H9 (cell line): ENCODE measurements at regions not wholly inside any gene's neighbourhood (a gene's known extent, or its start where the extent isn't known, plus 50 kb on each side); places are given as distances from the start of the nearest gene placed in this dataset.

Experiments used
- DNase-seq: peaks from one replicate; pipeline ENCODE4 v3.0.0-alpha.2; 2017
- H2AFZ ChIP-seq: one replicate; pipeline ENCODE4 v1.6.1; 2013; ENCODE audit warnings: mild to moderate bottlenecking, low read length, control low read depth, moderate library complexity
- H2AK5ac ChIP-seq: 2 replicates; pipeline ENCODE4 v1.6.1; 2013; ENCODE audit warnings: low read length, control low read depth, mixed read lengths; ENCODE audit not compliant: insufficient read length
- H2BK120ac ChIP-seq: one replicate; pipeline ENCODE4 v1.6.1; 2013; ENCODE audit warnings: low read depth, mild to moderate bottlenecking, low read length, control low read depth, inconsistent platforms; ENCODE audit not compliant: poor library complexity, severe bottlenecking
- H2BK12ac ChIP-seq: 2 replicates; pipeline ENCODE4 v1.6.1; 2013; ENCODE audit warnings: low read length, control low read depth, mixed read lengths, low read depth; ENCODE audit not compliant: insufficient read length
- H2BK15ac ChIP-seq: 2 replicates; pipeline ENCODE4 v1.6.1; 2013; ENCODE audit warnings: low read depth, low read length, control low read depth
- H2BK20ac ChIP-seq: one replicate; pipeline ENCODE4 v1.6.1; 2013; ENCODE audit warnings: low read depth, mild to moderate bottlenecking, low read length, control low read depth, inconsistent platforms; ENCODE audit not compliant: poor library complexity, severe bottlenecking
- H2BK5ac ChIP-seq: 2 replicates; pipeline ENCODE4 v1.6.1; 2013; ENCODE audit warnings: low read length, control low read depth, mixed read lengths; ENCODE audit not compliant: insufficient read length
- H3K14ac ChIP-seq: 2 replicates; pipeline ENCODE4 v1.6.1; 2013; ENCODE audit warnings: low read length, control low read depth; ENCODE audit not compliant: insufficient read depth
- H3K18ac ChIP-seq: 2 replicates; pipeline ENCODE4 v1.6.1; 2013; ENCODE audit warnings: low read depth, mild to moderate bottlenecking, mixed read lengths, low read length, control low read depth; ENCODE audit not compliant: insufficient read length
- H3K23ac ChIP-seq: 2 replicates; pipeline ENCODE4 v1.6.1; 2013; ENCODE audit warnings: low read length, control low read depth, mixed read lengths, low read depth; ENCODE audit not compliant: insufficient read length
- H3K23me2 ChIP-seq: 2 replicates; pipeline ENCODE4 v1.6.1; 2013; ENCODE audit warnings: low read depth, mild to moderate bottlenecking, mixed read lengths, low read length, control low read depth; ENCODE audit not compliant: insufficient read length, poor library complexity, severe bottlenecking
- H3K27ac ChIP-seq: 2 replicates; pipeline ENCODE4 v1.5.1; 2013; ENCODE audit warnings: low read length, control low read depth, mixed read lengths, low read depth; ENCODE audit not compliant: insufficient read length
- H3K27me3 ChIP-seq: 2 replicates; pipeline ENCODE4 v1.6.1; 2013; ENCODE audit warnings: low read length, control low read depth, inconsistent platforms; ENCODE audit not compliant: insufficient read depth
- H3K4ac ChIP-seq: 2 replicates; pipeline ENCODE4 v1.6.1; 2013; ENCODE audit warnings: low read depth, mild to moderate bottlenecking, control low read depth, inconsistent platforms, low read length, moderate library complexity
- H3K4me1 ChIP-seq: 2 replicates; pipeline ENCODE4 v1.6.1; 2013; ENCODE audit warnings: low read length, control low read depth, inconsistent platforms; ENCODE audit not compliant: insufficient read depth
- H3K4me2 ChIP-seq: 2 replicates; pipeline ENCODE4 v1.6.1; 2013; ENCODE audit warnings: low read length, control low read depth, mixed read lengths; ENCODE audit not compliant: insufficient read length, insufficient read depth
- H3K56ac ChIP-seq: 2 replicates; pipeline ENCODE4 v1.6.1; 2013; ENCODE audit warnings: low read depth, mild to moderate bottlenecking, mixed read lengths, low read length, control low read depth; ENCODE audit not compliant: insufficient read length
- H3K79me1 ChIP-seq: 2 replicates; pipeline ENCODE4 v1.6.1; 2013; ENCODE audit warnings: low read depth, mild to moderate bottlenecking, moderate library complexity, low read length, control low read depth, inconsistent platforms; ENCODE audit not compliant: insufficient read depth, poor library complexity, severe bottlenecking
- H3K79me2 ChIP-seq: 2 replicates; pipeline ENCODE4 v1.6.1; 2013; ENCODE audit warnings: low read length, control low read depth, inconsistent platforms; ENCODE audit not compliant: insufficient read depth
- H3K9ac ChIP-seq: 2 replicates; pipeline ENCODE4 v1.6.1; 2013; ENCODE audit warnings: low read length, control low read depth, mixed read lengths; ENCODE audit not compliant: insufficient read length; ENCODE audit errors: extremely low read depth
- H3K9me3 ChIP-seq: one replicate; pipeline ENCODE4 v1.6.1; 2013; ENCODE audit warnings: low read depth, low read length, inconsistent platforms; ENCODE audit not compliant: control insufficient read depth
- H3T11ph ChIP-seq: one replicate; pipeline ENCODE4 v1.6.1; 2013; ENCODE audit warnings: mild to moderate bottlenecking, low read length, control low read depth, inconsistent platforms
- H4K20me1 ChIP-seq: one replicate; pipeline ENCODE4 v1.6.1; 2013; ENCODE audit not compliant: control insufficient read depth, insufficient read length, insufficient read depth
- H4K5ac ChIP-seq: 2 replicates; pipeline ENCODE4 v1.6.1; 2013; ENCODE audit warnings: low read depth, mild to moderate bottlenecking, mixed read lengths, low read length, control low read depth; ENCODE audit not compliant: insufficient read length
- H4K8ac ChIP-seq: replicated peaks from 2 replicates; pipeline ENCODE4 v1.6.1; 2013; ENCODE audit warnings: low read length, control low read depth, mixed read lengths, low read depth; ENCODE audit not compliant: insufficient read length
- H4K91ac ChIP-seq: 2 replicates; pipeline ENCODE4 v1.6.1; 2013; ENCODE audit warnings: low read depth, mild to moderate bottlenecking, moderate library complexity, mixed read lengths, low read length, control low read depth; ENCODE audit not compliant: insufficient read length
- H3K27ac Mint-ChIP-seq, 3 experiments: 2 replicates in 2 of 3; 3 replicates in 1 of 3; pipeline ENCODE4 v1.8.0; 2020 to 2021; ENCODE audit warnings: mixed read lengths in 3 of 3, mild to moderate bottlenecking in 1 of 3, moderate library complexity in 1 of 3
- H3K27me3 Mint-ChIP-seq: 2 replicates; pipeline ENCODE4 v1.8.0; 2021; ENCODE audit warnings: low read depth, mild to moderate bottlenecking, moderate library complexity, mixed read lengths
- H3K36me3 Mint-ChIP-seq, 3 experiments: 2 replicates in 2 of 3; 3 replicates in 1 of 3; pipeline ENCODE4 v1.8.0; 2020 to 2021; ENCODE audit warnings: low read depth in 3 of 3, mixed read lengths in 3 of 3; ENCODE audit not compliant: insufficient read depth in 1 of 3
- H3K4me1 Mint-ChIP-seq, 2 experiments: 2 replicates each; pipeline ENCODE4 v1.8.0; 2020; ENCODE audit warnings: mixed read lengths in 2 of 2
- H3K4me3 Mint-ChIP-seq, 2 experiments: 2 replicates in 1 of 2; 3 replicates in 1 of 2; pipeline ENCODE4 v1.8.0; 2020 to 2021; ENCODE audit warnings: mild to moderate bottlenecking in 2 of 2, mixed read lengths in 2 of 2, moderate library complexity in 1 of 2
- H3K9me3 Mint-ChIP-seq, 2 experiments: 2 replicates in 1 of 2; 3 replicates in 1 of 2; pipeline ENCODE4 v1.8.0; 2020; ENCODE audit warnings: mild to moderate bottlenecking in 2 of 2, mixed read lengths in 2 of 2, moderate library complexity in 1 of 2
- WGBS: extraction: QIAGEN DNeasy Blood & Tissue Kit; methylation state at CpG from one replicate; pipeline ENCODE4 v1.1.7; 2013; ENCODE audit warnings: missing lambda C conversion rate, low lambda C conversion rate, mixed read lengths; ENCODE audit not compliant: insufficient read length; ENCODE audit errors: extremely low coverage; 5-methylcytosine and 5-hydroxymethylcytosine counted together
- TF ChIP-seq, protein P1 (sequence below): fragments of 200-600 bp; sonication (generic); conservative IDR thresholded peaks from 3 replicates; pipeline ENCODE4 v1.8.0; 2021; ENCODE audit warnings: antibody characterized with exemption, mild to moderate bottlenecking

GRCh38 chr20:7493311-7493710 is 446.9 kb downstream of the HAO1 start:
- Mint-ChIP-seq H3K36me3 (peaks cover 0 to 17% (median 5%) of the 10 kb centered on the region in 3 experiments; a peak in 5 of 7 replicates), H3K9me3 (peaks cover 16 to 17% of the 10 kb centered on the region in 2 experiments), H3K27me3 (no peaks in the 10 kb centered on the region; the same call in 1 of the 2 replicates), H3K4me1 (peaks cover 12 to 14% of the 10 kb centered on the region in 2 experiments), H3K4me3 (no peak overlapping the region), H3K27ac (no peak overlapping the region)
- Histone ChIP-seq H3K4me1 (no peaks in the 10 kb centered on the region), H2BK5ac (no peak overlapping the region), H3K27ac (no peak overlapping the region), H4K20me1 (no peaks in the 10 kb centered on the region), H3K4ac (no peak overlapping the region), H3K79me1 (no peaks in the 10 kb centered on the region), H3K4me2 (no peak overlapping the region), H4K91ac (no peak overlapping the region), H3K9me3 (no peaks in the 10 kb centered on the region), H2BK15ac (no peak overlapping the region), H2BK20ac (no peak overlapping the region), H3K56ac (no peak overlapping the region), H2BK12ac (no peak overlapping the region), H3K9ac (no peak overlapping the region), H3K23ac (no peak overlapping the region), H3K14ac (no peak overlapping the region), H3K27me3 (no peaks in the 10 kb centered on the region), H4K8ac (no peak overlapping the region), H2AFZ (no peak overlapping the region), H3T11ph (no peak overlapping the region), H4K5ac (no peak overlapping the region), H2AK5ac (no peak overlapping the region), H3K23me2 (no peaks in the 10 kb centered on the region), H3K18ac (no peak overlapping the region), H3K79me2 (no peaks in the 10 kb centered on the region), H2BK120ac (no peak overlapping the region)
- no peak for DNase-seq
- TF ChIP-seq, protein P1, sequence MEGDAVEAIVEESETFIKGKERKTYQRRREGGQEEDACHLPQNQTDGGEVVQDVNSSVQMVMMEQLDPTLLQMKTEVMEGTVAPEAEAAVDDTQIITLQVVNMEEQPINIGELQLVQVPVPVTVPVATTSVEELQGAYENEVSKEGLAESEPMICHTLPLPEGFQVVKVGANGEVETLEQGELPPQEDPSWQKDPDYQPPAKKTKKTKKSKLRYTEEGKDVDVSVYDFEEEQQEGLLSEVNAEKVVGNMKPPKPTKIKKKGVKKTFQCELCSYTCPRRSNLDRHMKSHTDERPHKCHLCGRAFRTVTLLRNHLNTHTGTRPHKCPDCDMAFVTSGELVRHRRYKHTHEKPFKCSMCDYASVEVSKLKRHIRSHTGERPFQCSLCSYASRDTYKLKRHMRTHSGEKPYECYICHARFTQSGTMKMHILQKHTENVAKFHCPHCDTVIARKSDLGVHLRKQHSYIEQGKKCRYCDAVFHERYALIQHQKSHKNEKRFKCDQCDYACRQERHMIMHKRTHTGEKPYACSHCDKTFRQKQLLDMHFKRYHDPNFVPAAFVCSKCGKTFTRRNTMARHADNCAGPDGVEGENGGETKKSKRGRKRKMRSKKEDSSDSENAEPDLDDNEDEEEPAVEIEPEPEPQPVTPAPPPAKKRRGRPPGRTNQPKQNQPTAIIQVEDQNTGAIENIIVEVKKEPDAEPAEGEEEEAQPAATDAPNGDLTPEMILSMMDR, result no peak
- WGBS, result no CpG with 5 or more reads among the region's 2 CpGs
